ENCODE measurements at regions not wholly inside any gene's neighbourhood (a gene's known extent, or its start where the extent isn't known, plus 50 kb on each side); places are given as distances from the start of the nearest gene placed in this dataset.

- dilution Hi-C loops (cut with MboI; ENCODE audit: extremely low pct_ligation_motif_present, low sequenced_read_pairs) (no loop called here), intact Hi-C loops (cut with micrococcal nuclease) (no loop called here)
- H3K27ac ChIP-seq (ENCODE audit: insufficient read depth, low read depth, low read length) = no peak overlapping the region
- H3K27me3 ChIP-seq (ENCODE audit: control insufficient read depth in 2 of 2, insufficient read depth in 2 of 2, low read length in 2 of 2) = no peaks in the 10 kb centered on the region
- H3K4me2 ChIP-seq (ENCODE audit: insufficient read depth, low read length) = no peak overlapping the region
- FAIRE-seq = no peak
- no peaks in the 10 kb centered on the region for H3K79me2 ChIP-seq (ENCODE audit: control insufficient read depth, insufficient read depth, low read length)
- peaks cover 2% of the 10 kb centered on the region for H3K4me1 ChIP-seq (ENCODE audit: control insufficient read depth, extremely low read depth, insufficient read depth, low read length)
- no peaks in the 10 kb centered on the region for H4K20me1 ChIP-seq (replicated peaks; ENCODE audit: control insufficient read depth, extremely low read depth, insufficient read depth, low read length)
- no peak overlapping the region for H2AFZ ChIP-seq (ENCODE audit: low read depth, low read length)
- no peak overlapping the region for H3K9ac ChIP-seq (replicated peaks; ENCODE audit: extremely low read depth, insufficient read depth, low read length)
- no peaks in the 10 kb centered on the region for H3K36me3 ChIP-seq (ENCODE audit: control insufficient read depth in 2 of 2, extremely low read depth in 1 of 2, insufficient read depth in 2 of 2, low read length in 2 of 2)
- BruUV-seq (replicated peaks) = no TSS peak
- no peak overlapping the region for H3K4me3 ChIP-seq (replicated peaks in 1 of 3; ENCODE audit: insufficient read depth in 1 of 3, low read depth in 1 of 3, low read length in 3 of 3)
- POLR2A ChIA-PET = no interaction called here
- no peak for DNase-seq (ENCODE audit: low read depth, low spot score)
- no peaks in the 10 kb centered on the region for H3K9me3 ChIP-seq (replicated peaks; ENCODE audit: control insufficient read depth, insufficient read depth, low read length)
- H3K9me1 ChIP-seq (replicated peaks; ENCODE audit: control insufficient read depth, extremely low read depth, insufficient read depth, low read length) = no peaks in the 10 kb centered on the region
- TF ChIP-seq EZH2 (IDR thresholded peaks at IDR 0.05; ENCODE audit: borderline replicate concordance, low read depth, low read length, severe bottlenecking) (no peak), GATA2 (IDR thresholded peaks at IDR 0.05; ENCODE audit: insufficient read depth, insufficient read length, low read depth, low read length) (no peak), POLR2A (IDR thresholded peaks at IDR 0.05; ENCODE audit: low read depth, low read length) (no peak), FOS (IDR thresholded peaks at IDR 0.05; ENCODE audit: borderline replicate concordance, insufficient read depth, low read length) (no peak), POLR2AphosphoS5 (IDR thresholded peaks at IDR 0.05; ENCODE audit: insufficient read depth, low read depth, low read length) (no peak), JUN (IDR thresholded peaks at IDR 0.05; ENCODE audit: borderline replicate concordance, insufficient read depth, insufficient read length, low read depth) (no peak), MAX (IDR thresholded peaks at IDR 0.05; ENCODE audit: insufficient read depth, insufficient read length) (no peak), CTCF (IDR thresholded peaks at IDR 0.05; ENCODE audit: extremely low read depth in 1 of 2, insufficient read depth in 1 of 2, low read depth in 1 of 2, low read length in 2 of 2) (no peak), MYC (IDR thresholded peaks at IDR 0.05; ENCODE audit: low read depth, low read length) (no peak)
- CTCF ChIA-PET = interaction anchor here (4.0 kb wide), 1 partner anchor 13 kb away, joined by 23 read pairs; no protein-coding TSS in a partner anchor
Observed at GRCh38 chr15:31501536-31502157, 175.0 kb downstream of the KLF13 start.

All from endothelial cell of umbilical vein (primary cell).